ENCODE measurements at regions not wholly inside any gene's neighbourhood (a gene's known extent, or its start where the extent isn't known, plus 50 kb on each side); places are given as distances from the start of the nearest gene placed in this dataset.

GRCh38 chr2:14751581-14751980, 119.1 kb downstream of the LRATD1 start:
- no peak for TF ChIP-seq HDAC2 (IDR thresholded peaks at IDR 0.05; ENCODE audit: borderline replicate concordance in 1 of 2, low read depth in 2 of 2, low read length in 2 of 2)
- TF ChIP-seq CTCF (IDR thresholded peaks at IDR 0.05; ENCODE audit: control extremely low read depth in 1 of 3, insufficient read depth in 1 of 3, low read depth in 1 of 3, low read length in 3 of 3) = no peak
- no peak for TF ChIP-seq POLR2A (IDR thresholded peaks at IDR 0.05; ENCODE audit: control extremely low read depth in 1 of 2, low read depth in 2 of 2, low read length in 2 of 2)
- no peak for TF ChIP-seq POLR2AphosphoS5 (IDR thresholded peaks at IDR 0.05; ENCODE audit: low read depth, low read length)
- no peak for TF ChIP-seq PHF8 (conservative IDR thresholded peaks at IDR 0.05; ENCODE audit: low read depth, low read length)
- no peak for TF ChIP-seq JUN (IDR thresholded peaks at IDR 0.05; ENCODE audit: low read depth, low read length)
